Ishikawa (cell line): ENCODE measurements at regions not wholly inside any gene's neighbourhood (a gene's known extent, or its start where the extent isn't known, plus 50 kb on each side); places are given as distances from the start of the nearest gene placed in this dataset.

Experiments used
- CEBPB ChIP-seq: IDR thresholded peaks from 2 replicates; pipeline ENCODE4 v1.6.1; 2012
- CREB1 ChIP-seq: IDR thresholded peaks from 2 replicates; pipeline ENCODE4 v1.6.1; 2012; ENCODE audit warnings: low read depth
- EP300 ChIP-seq: IDR thresholded peaks from 2 replicates; pipeline ENCODE4 v1.6.1; 2012; ENCODE audit warnings: borderline replicate concordance
- MAX ChIP-seq: IDR thresholded peaks from 2 replicates; pipeline ENCODE4 v1.6.1; 2012
- NFIC ChIP-seq: IDR thresholded peaks from 2 replicates; pipeline ENCODE4 v1.6.1; 2012
- RAD21 ChIP-seq: IDR thresholded peaks from 2 replicates; pipeline ENCODE4 v1.6.1; 2012; ENCODE audit warnings: low read depth
- REST ChIP-seq: IDR thresholded peaks from 2 replicates; pipeline ENCODE4 v1.6.1; 2012; ENCODE audit warnings: low read depth, mild to moderate bottlenecking
- TAF1 ChIP-seq: IDR thresholded peaks from 2 replicates; pipeline ENCODE4 v1.6.1; 2012; ENCODE audit warnings: low read depth, mild to moderate bottlenecking
- TCF12 ChIP-seq: IDR thresholded peaks from 2 replicates; pipeline ENCODE4 v1.6.1; 2012; ENCODE audit warnings: low read depth
- YY1 ChIP-seq: IDR thresholded peaks from 2 replicates; pipeline ENCODE4 v1.6.1; 2012; ENCODE audit warnings: low read depth
- ZBTB7A ChIP-seq: IDR thresholded peaks from 2 replicates; pipeline ENCODE4 v1.6.1; 2012; ENCODE audit warnings: low read depth

GRCh38 chr14:56023661-56024081 is 94.5 kb upstream of the PELI2 start:
- TF ChIP-seq EP300: no peak
- TF ChIP-seq MAX: no peak
- no peak for TF ChIP-seq CEBPB
- no peak for TF ChIP-seq RAD21
- no peak for TF ChIP-seq REST
- TF ChIP-seq CREB1: no peak
- no peak for TF ChIP-seq TAF1
- TF ChIP-seq YY1: no peak
- TF ChIP-seq NFIC: no peak
- TF ChIP-seq ZBTB7A: no peak
- no peak for TF ChIP-seq TCF12
